ENCODE measurements at regions not wholly inside any gene's neighbourhood (a gene's known extent, or its start where the extent isn't known, plus 50 kb on each side); places are given as distances from the start of the nearest gene placed in this dataset.
"Not testable (repeated sequence)": the region's sequence is repeated elsewhere in the genome, so short reads cannot be mapped to it uniquely, and the experiment has no call there.

- ChIA-PET POLR2A (no interaction called here), CTCF (no interaction called here)
- Histone ChIP-seq H3K27me3 (replicated peaks in 2 of 5; ENCODE audit: control insufficient read depth in 4 of 5, insufficient read depth in 5 of 5, low read length in 4 of 5) (no peaks in the 10 kb centered on the region), H3K36me3 (ENCODE audit: control insufficient read depth in 4 of 4, insufficient read depth in 4 of 4, low read length in 3 of 4) (no peaks in the 10 kb centered on the region), H3K4me1 (ENCODE audit: control extremely low read depth in 1 of 4, control insufficient read depth in 4 of 4, insufficient read depth in 4 of 4, low read length in 3 of 4) (no peaks in the 10 kb centered on the region), H3K27ac (ENCODE audit: insufficient read depth in 1 of 2, low read depth in 1 of 2, low read length in 2 of 2, poor library complexity in 1 of 2, severe bottlenecking in 2 of 2) (no peak overlapping the region), H3K4me3 (ENCODE audit: control insufficient read depth in 1 of 7, extremely low read depth in 1 of 7, insufficient read depth in 4 of 7, low read depth in 2 of 7, low read length in 6 of 7) (no peak overlapping the region), H3K9me3 (ENCODE audit: control extremely low read depth in 1 of 5, control insufficient read depth in 4 of 5, insufficient read depth in 2 of 5, low read depth in 1 of 5, low read length in 4 of 5) (peaks cover 0 to 11% (median 1%) of the 10 kb centered on the region in 5 experiments)
- 100% methylated on average over 2 of the region's 3 CpGs for WGBS (ENCODE audit: insufficient coverage)
- no peak for DNase-seq
These were observed 234.4 kb downstream of the NEBL start for GRCh38 chr10:20662742-20663141.

- no peaks in the 10 kb centered on the region for H3K36me3 ChIP-seq (ENCODE audit: control insufficient read depth in 4 of 4, insufficient read depth in 4 of 4, low read length in 3 of 4)
- H3K27ac ChIP-seq (ENCODE audit: insufficient read depth in 1 of 2, low read depth in 1 of 2, low read length in 2 of 2, poor library complexity in 1 of 2, severe bottlenecking in 2 of 2), result no peak overlapping the region
- H3K4me1 ChIP-seq (ENCODE audit: control extremely low read depth in 1 of 4, control insufficient read depth in 4 of 4, insufficient read depth in 4 of 4, low read length in 3 of 4), result no peaks in the 10 kb centered on the region
- 100% methylated on average over 1 of the region's 2 CpGs for WGBS (ENCODE audit: insufficient coverage)
- DNase-seq, result no peak
- no peak overlapping the region for H3K4me3 ChIP-seq (ENCODE audit: control insufficient read depth in 1 of 7, extremely low read depth in 1 of 7, insufficient read depth in 4 of 7, low read depth in 2 of 7, low read length in 6 of 7)
- ChIA-PET CTCF (no interaction called here), POLR2A (no interaction called here)
- no peaks in the 10 kb centered on the region for H3K27me3 ChIP-seq (replicated peaks in 2 of 5; ENCODE audit: control insufficient read depth in 4 of 5, insufficient read depth in 5 of 5, low read length in 4 of 5)
- H3K9me3 ChIP-seq (ENCODE audit: control extremely low read depth in 1 of 5, control insufficient read depth in 4 of 5, insufficient read depth in 2 of 5, low read depth in 1 of 5, low read length in 4 of 5), result peaks cover 0 to 11% (median 1%) of the 10 kb centered on the region in 5 experiments
These were observed 237.9 kb downstream of the NEBL start for GRCh38 chr10:20659225-20659624.

- Histone ChIP-seq H3K27ac (ENCODE audit: insufficient read depth in 1 of 2, low read depth in 1 of 2, low read length in 2 of 2, poor library complexity in 1 of 2, severe bottlenecking in 2 of 2) (no peak overlapping the region), H3K9me3 (ENCODE audit: control extremely low read depth in 1 of 5, control insufficient read depth in 4 of 5, insufficient read depth in 2 of 5, low read depth in 1 of 5, low read length in 4 of 5) (peaks cover 0 to 5% (median 0%) of the 10 kb centered on the region in 5 experiments), H3K4me3 (ENCODE audit: control insufficient read depth in 1 of 7, extremely low read depth in 1 of 7, insufficient read depth in 4 of 7, low read depth in 2 of 7, low read length in 6 of 7) (no peak overlapping the region), H3K4me1 (ENCODE audit: control extremely low read depth in 1 of 4, control insufficient read depth in 4 of 4, insufficient read depth in 4 of 4, low read length in 3 of 4) (no peaks in the 10 kb centered on the region), H3K27me3 (replicated peaks in 2 of 5; ENCODE audit: control insufficient read depth in 4 of 5, insufficient read depth in 5 of 5, low read length in 4 of 5) (no peaks in the 10 kb centered on the region), H3K36me3 (ENCODE audit: control insufficient read depth in 4 of 4, insufficient read depth in 4 of 4, low read length in 3 of 4) (no peaks in the 10 kb centered on the region)
- ChIA-PET CTCF (no interaction called here), POLR2A (no interaction called here)
- 95% methylated on average over 4 of the region's 4 CpGs for WGBS (ENCODE audit: insufficient coverage)
- no peak for DNase-seq
These were observed 239.0 kb downstream of the NEBL start for GRCh38 chr10:20658158-20658557.

GRCh38 chr10:20656886-20657285 is 240.2 kb downstream of the NEBL start:
- DNase-seq, result no peak
- ChIA-PET CTCF (no interaction called here), POLR2A (no interaction called here)
- H3K27me3 ChIP-seq (replicated peaks in 2 of 5; ENCODE audit: control insufficient read depth in 4 of 5, insufficient read depth in 5 of 5, low read length in 4 of 5), result no peaks in the 10 kb centered on the region
- H3K27ac ChIP-seq (ENCODE audit: insufficient read depth in 1 of 2, low read depth in 1 of 2, low read length in 2 of 2, poor library complexity in 1 of 2, severe bottlenecking in 2 of 2), result no peak overlapping the region
- no peaks in the 10 kb centered on the region for H3K9me3 ChIP-seq (ENCODE audit: control extremely low read depth in 1 of 5, control insufficient read depth in 4 of 5, insufficient read depth in 2 of 5, low read depth in 1 of 5, low read length in 4 of 5)
- no peaks in the 10 kb centered on the region for H3K4me1 ChIP-seq (ENCODE audit: control extremely low read depth in 1 of 4, control insufficient read depth in 4 of 4, insufficient read depth in 4 of 4, low read length in 3 of 4)
- 94% methylated on average over 2 of the region's 3 CpGs for WGBS (ENCODE audit: insufficient coverage)
- H3K36me3 ChIP-seq (ENCODE audit: control insufficient read depth in 4 of 4, insufficient read depth in 4 of 4, low read length in 3 of 4), result no peaks in the 10 kb centered on the region
- H3K4me3 ChIP-seq (ENCODE audit: control insufficient read depth in 1 of 7, extremely low read depth in 1 of 7, insufficient read depth in 4 of 7, low read depth in 2 of 7, low read length in 6 of 7), result no peak overlapping the region

GRCh38 chr10:20652424-20652823 is 244.7 kb downstream of the NEBL start:
- H3K4me3 ChIP-seq (ENCODE audit: control insufficient read depth in 1 of 7, extremely low read depth in 1 of 7, insufficient read depth in 4 of 7, low read depth in 2 of 7, low read length in 6 of 7); H3K27ac ChIP-seq (ENCODE audit: insufficient read depth in 1 of 2, low read depth in 1 of 2, low read length in 2 of 2, poor library complexity in 1 of 2, severe bottlenecking in 2 of 2); H3K36me3 ChIP-seq (ENCODE audit: control insufficient read depth in 4 of 4, insufficient read depth in 4 of 4, low read length in 3 of 4); H3K9me3 ChIP-seq (ENCODE audit: control extremely low read depth in 1 of 5, control insufficient read depth in 4 of 5, insufficient read depth in 2 of 5, low read depth in 1 of 5, low read length in 4 of 5); POLR2A ChIA-PET; CTCF ChIA-PET; H3K27me3 ChIP-seq (replicated peaks in 2 of 5; ENCODE audit: control insufficient read depth in 4 of 5, insufficient read depth in 5 of 5, low read length in 4 of 5); DNase-seq; H3K4me1 ChIP-seq (ENCODE audit: control extremely low read depth in 1 of 4, control insufficient read depth in 4 of 4, insufficient read depth in 4 of 4, low read length in 3 of 4): not testable (repeated sequence)
- 100% methylated on average over 1 of the region's 5 CpGs for WGBS (ENCODE audit: insufficient coverage)

- Histone ChIP-seq H3K4me3 (ENCODE audit: control insufficient read depth in 1 of 7, extremely low read depth in 1 of 7, insufficient read depth in 4 of 7, low read depth in 2 of 7, low read length in 6 of 7) (no peak overlapping the region), H3K9me3 (ENCODE audit: control extremely low read depth in 1 of 5, control insufficient read depth in 4 of 5, insufficient read depth in 2 of 5, low read depth in 1 of 5, low read length in 4 of 5) (no peaks in the 10 kb centered on the region), H3K36me3 (ENCODE audit: control insufficient read depth in 4 of 4, insufficient read depth in 4 of 4, low read length in 3 of 4) (no peaks in the 10 kb centered on the region), H3K27ac (ENCODE audit: insufficient read depth in 1 of 2, low read depth in 1 of 2, low read length in 2 of 2, poor library complexity in 1 of 2, severe bottlenecking in 2 of 2) (no peak overlapping the region), H3K4me1 (ENCODE audit: control extremely low read depth in 1 of 4, control insufficient read depth in 4 of 4, insufficient read depth in 4 of 4, low read length in 3 of 4) (no peaks in the 10 kb centered on the region), H3K27me3 (replicated peaks in 2 of 5; ENCODE audit: control insufficient read depth in 4 of 5, insufficient read depth in 5 of 5, low read length in 4 of 5) (no peaks in the 10 kb centered on the region)
- 100% methylated on average over 1 of the region's 2 CpGs for WGBS (ENCODE audit: insufficient coverage)
- no peak for DNase-seq
- POLR2A ChIA-PET, result no interaction called here
- CTCF ChIA-PET, result no interaction called here
These were observed 248.7 kb downstream of the NEBL start for GRCh38 chr10:20648263-20648874.

- Histone ChIP-seq H3K4me3 (ENCODE audit: control insufficient read depth in 1 of 7, extremely low read depth in 1 of 7, insufficient read depth in 4 of 7, low read depth in 2 of 7, low read length in 6 of 7) (no peak overlapping the region), H3K9me3 (ENCODE audit: control extremely low read depth in 1 of 5, control insufficient read depth in 4 of 5, insufficient read depth in 2 of 5, low read depth in 1 of 5, low read length in 4 of 5) (no peaks in the 10 kb centered on the region), H3K36me3 (ENCODE audit: control insufficient read depth in 4 of 4, insufficient read depth in 4 of 4, low read length in 3 of 4) (no peaks in the 10 kb centered on the region), H3K27me3 (replicated peaks in 2 of 5; ENCODE audit: control insufficient read depth in 4 of 5, insufficient read depth in 5 of 5, low read length in 4 of 5) (no peaks in the 10 kb centered on the region), H3K4me1 (ENCODE audit: control extremely low read depth in 1 of 4, control insufficient read depth in 4 of 4, insufficient read depth in 4 of 4, low read length in 3 of 4) (no peaks in the 10 kb centered on the region), H3K27ac (ENCODE audit: insufficient read depth in 1 of 2, low read depth in 1 of 2, low read length in 2 of 2, poor library complexity in 1 of 2, severe bottlenecking in 2 of 2) (no peak overlapping the region)
- POLR2A ChIA-PET, result interaction anchor here (0.6 kb wide), 1 partner anchor 1166 kb away, joined by 3 read pairs; no protein-coding TSS in a partner anchor
- no peak for DNase-seq
- CTCF ChIA-PET, result no interaction called here
These were observed 249.4 kb downstream of the NEBL start for GRCh38 chr10:20647756-20648155.
